GM21723 (cell line): ENCODE measurements at regions not wholly inside any gene's neighbourhood (a gene's known extent, or its start where the extent isn't known, plus 50 kb on each side); places are given as distances from the start of the nearest gene placed in this dataset.

Experiments
- ATAC-seq: cut with Tn5 transposase; IDR thresholded peaks from one replicate; pipeline ENCODE4 v1.9.1; 2021; ENCODE audit warnings: mild to moderate bottlenecking, moderate library complexity; ENCODE audit not compliant: unreplicated experiment

GRCh38 chr20:22260506-22260905 lies 323.9 kb downstream of the FOXA2 start:
- ATAC-seq: no peak

- no peak for ATAC-seq
Observed at GRCh38 chr20:22257912-22258311, 326.5 kb downstream of the FOXA2 start.

- no peak for ATAC-seq
Observed at GRCh38 chr20:22248051-22248667, 336.2 kb downstream of the FOXA2 start.

- no peak for ATAC-seq
Observed at GRCh38 chr20:22245139-22245538, 339.2 kb downstream of the FOXA2 start.

GRCh38 chr20:22243067-22243466 lies 341.3 kb downstream of the FOXA2 start:
- no peak for ATAC-seq

GRCh38 chr20:22241609-22242008 lies 342.8 kb downstream of the FOXA2 start:
- no peak for ATAC-seq

- ATAC-seq: no peak
Observed at GRCh38 chr20:22232923-22233322, 351.4 kb downstream of the FOXA2 start.

- ATAC-seq: no peak
Observed at GRCh38 chr20:22232473-22232872, 351.9 kb downstream of the FOXA2 start.

- no peak for ATAC-seq
Observed at GRCh38 chr20:22226849-22227700, 357.3 kb downstream of the FOXA2 start.

GRCh38 chr20:22223236-22223635 lies 361.1 kb downstream of the FOXA2 start:
- no peak for ATAC-seq

GRCh38 chr20:22217712-22218352 lies 366.5 kb downstream of the FOXA2 start:
- ATAC-seq: no peak

GRCh38 chr20:22216984-22217383 lies 367.4 kb downstream of the FOXA2 start:
- ATAC-seq: no peak

GRCh38 chr20:22214296-22214695 lies 370.1 kb downstream of the FOXA2 start:
- no peak for ATAC-seq

GRCh38 chr20:22213271-22213670 lies 371.1 kb downstream of the FOXA2 start:
- no peak for ATAC-seq

GRCh38 chr20:22207280-22207679 lies 377.1 kb downstream of the FOXA2 start:
- ATAC-seq: no peak

- ATAC-seq: no peak
Observed at GRCh38 chr20:22204801-22205200, 379.6 kb downstream of the FOXA2 start.

- ATAC-seq: no peak
Observed at GRCh38 chr20:22182148-22182547, 402.2 kb downstream of the FOXA2 start.

GRCh38 chr20:22180244-22180643 lies 404.1 kb downstream of the FOXA2 start:
- no peak for ATAC-seq

GRCh38 chr20:22160101-22160652 lies 424.2 kb downstream of the FOXA2 start:
- no peak for ATAC-seq

- ATAC-seq: no peak
Observed at GRCh38 chr20:22159276-22159675, 425.1 kb downstream of the FOXA2 start.

- no peak for ATAC-seq
Observed at GRCh38 chr20:22127587-22127986, 422.1 kb downstream of the PAX1 start.
